HCT116 (cell line): ENCODE measurements at regions not wholly inside any gene's neighbourhood (a gene's known extent, or its start where the extent isn't known, plus 50 kb on each side); places are given as distances from the start of the nearest gene placed in this dataset.

Source experiments
- ATAC-seq: fragments of 200-7000 bp; cut with Tn5 transposase; 2 replicates; pipeline ENCODE4 v1.9.1; 2020; ENCODE audit warnings: mild to moderate bottlenecking, moderate library complexity
- BruUV-seq: library from RNA; stranded (reverse); fragments of 400-500 nt; replicated peaks from 2 replicates; lab custom pipeline; 2021; lab: Mats Ljungman, UMichigan
- CTCF ChIA-PET: fragments of 300-600 bp; sonication (Branson Sonifier 250); formaldehyde crosslinking; loops from one replicate; lab custom pipeline; 2021; ENCODE audit warnings: antibody characterized with exemption; lab: Charles Lee
- POLR2A ChIA-PET: fragments of 300-600, 350-600 bp; sonication (Branson Sonifier 250); formaldehyde crosslinking; loops from one replicate; lab custom pipeline; 2021; ENCODE audit warnings: antibody characterized with exemption; lab: Charles Lee
- RAD21 ChIA-PET, 2 experiments: fragments of 300-600 bp; sonication (Branson Sonifier 250); formaldehyde crosslinking; loops; one replicate each; lab custom pipeline; 2023; ENCODE audit warnings: low total read pairs in 2 of 2; ENCODE audit not compliant: uncharacterized antibody in 2 of 2, unreplicated experiment in 2 of 2, low non-redundant PET in 1 of 2; lab: Charles Lee
- DNase-seq: peaks from one replicate; pipeline ENCODE4 v3.0.0-alpha.2; 2010; ENCODE audit warnings: low read depth, low spot score
- H2AFZ ChIP-seq: fragments of 200-600 bp; shearing (Covaris generic), sonication (generic); 2 replicates; pipeline ENCODE4 v1.6.1; 2017; ENCODE audit warnings: low read depth, mixed run types, mixed read lengths, antibody characterized with exemption, low read length; ENCODE audit not compliant: poor library complexity, severe bottlenecking
- H3K27ac ChIP-seq: 2 replicates; pipeline ENCODE4 v1.5.1; 2012; ENCODE audit warnings: low read depth, low read length
- H3K27me3 ChIP-seq: fragments of 200-600 bp; sonication (generic); 2 replicates; pipeline ENCODE4 v1.6.1; 2016; ENCODE audit warnings: mixed run types, low read length, mixed read lengths; ENCODE audit not compliant: insufficient read depth
- H3K36me3 ChIP-seq, 2 experiments: fragments of 200-500 bp in 1 of 2; fragments of 200-600 bp in 1 of 2; sonication (Bioruptor generic) in 1 of 2; sonication (generic) in 1 of 2; 2 replicates each; pipeline versions ENCODE4 v1.5.1 to v1.6.1; 2014 to 2016; ENCODE audit warnings: low read length in 2 of 2, inconsistent platforms in 1 of 2, mixed read lengths in 1 of 2, mixed run types in 1 of 2; ENCODE audit not compliant: insufficient read depth in 2 of 2, control insufficient read depth in 1 of 2
- H3K4me1 ChIP-seq, 2 experiments: fragments of 200-600 bp in 1 of 2; sonication (generic) in 1 of 2; 2 replicates each; pipeline versions ENCODE4 v1.5.1 to v1.6.1; 2012 to 2017; ENCODE audit warnings: low read length in 2 of 2, inconsistent platforms in 1 of 2, mild to moderate bottlenecking in 1 of 2, mixed read lengths in 1 of 2, mixed run types in 1 of 2, moderate library complexity in 1 of 2; ENCODE audit not compliant: insufficient read depth in 2 of 2, control insufficient read depth in 1 of 2
- H3K4me2 ChIP-seq: fragments of 200-600 bp; sonication (generic); 2 replicates; pipeline ENCODE4 v1.6.1; 2017; ENCODE audit warnings: mixed run types, low read length, mixed read lengths
- H3K4me3 ChIP-seq, 2 experiments: fragments of 200-600 bp in 1 of 2; sonication (generic) in 1 of 2; replicated peaks in 1 of 2; 2 replicates each; pipeline ENCODE4 v1.5.1; 2011 to 2016; ENCODE audit warnings: low read length in 2 of 2, control low read depth in 1 of 2, low read depth in 1 of 2, mild to moderate bottlenecking in 1 of 2, mixed read lengths in 1 of 2, mixed run types in 1 of 2
- H3K79me2 ChIP-seq: fragments of 200-600 bp; sonication (generic); 2 replicates; pipeline ENCODE4 v1.6.1; 2017; ENCODE audit warnings: mild to moderate bottlenecking, mixed run types, low read length, moderate library complexity, mixed read lengths; ENCODE audit not compliant: insufficient read depth
- H3K9ac ChIP-seq: fragments of 200-600 bp; sonication (generic); 2 replicates; pipeline ENCODE4 v1.6.1; 2016; ENCODE audit warnings: low read length, mixed read lengths
- H3K9me2 ChIP-seq: fragments of 200-600 bp; sonication (generic), shearing (Covaris generic); 2 replicates; pipeline ENCODE4 v1.6.1; 2017; ENCODE audit warnings: mixed run types, mild to moderate bottlenecking, moderate library complexity; ENCODE audit not compliant: insufficient read depth
- H3K9me3 ChIP-seq, 2 experiments: fragments of 200-500 bp in 1 of 2; fragments of 200-600 bp in 1 of 2; sonication (Bioruptor generic) in 1 of 2; sonication (generic) in 1 of 2; 2 replicates each; pipeline ENCODE4 v1.6.1; 2014 to 2017; ENCODE audit warnings: low read length in 2 of 2, mixed read lengths in 2 of 2, inconsistent platforms in 1 of 2, low read depth in 1 of 2, mild to moderate bottlenecking in 1 of 2, mixed run types in 1 of 2, moderate library complexity in 1 of 2; ENCODE audit not compliant: control insufficient read depth in 1 of 2, insufficient read depth in 1 of 2
- H4K20me1 ChIP-seq: fragments of 200-600 bp; sonication (generic), shearing (Covaris generic); 2 replicates; pipeline ENCODE4 v1.6.1; 2017; ENCODE audit warnings: mixed run types, mild to moderate bottlenecking, moderate library complexity; ENCODE audit not compliant: insufficient read depth
- CBX3 ChIP-seq: IDR thresholded peaks from 2 replicates; pipeline ENCODE4 v1.6.1; 2012; ENCODE audit warnings: low read depth
- CEBPB ChIP-seq: IDR thresholded peaks from 2 replicates; pipeline ENCODE4 v1.6.1; 2012; ENCODE audit warnings: low read depth
- EGR1 ChIP-seq: IDR thresholded peaks from 2 replicates; pipeline ENCODE4 v1.6.1; 2012; ENCODE audit warnings: low read depth
- ELF1 ChIP-seq: IDR thresholded peaks from 2 replicates; pipeline ENCODE4 v1.6.1; 2012; ENCODE audit warnings: low read depth, borderline replicate concordance
- EZH2 ChIP-seq: fragments of 200-600 bp; sonication (generic); IDR thresholded peaks from 2 replicates; pipeline ENCODE4 v1.6.1; 2017; ENCODE audit warnings: antibody characterized with exemption, mixed run types
- EZH2phosphoT487 ChIP-seq: fragments of 200-600 bp; IDR thresholded peaks from 2 replicates; pipeline ENCODE4 v1.6.1; 2018; ENCODE audit warnings: antibody characterized with exemption, borderline replicate concordance
- FOSL1 ChIP-seq: IDR thresholded peaks from 2 replicates; pipeline ENCODE4 v1.6.1; 2012; ENCODE audit warnings: low read depth
- JUND ChIP-seq: IDR thresholded peaks from 2 replicates; pipeline ENCODE4 v1.6.1; 2012
- POLR2A ChIP-seq: IDR thresholded peaks from 2 replicates; pipeline ENCODE4 v1.7.0; 2011; ENCODE audit warnings: borderline replicate concordance; ENCODE audit not compliant: insufficient read depth, insufficient read length; ENCODE audit errors: extremely low read depth
- POLR2AphosphoS5 ChIP-seq: IDR thresholded peaks from 2 replicates; pipeline ENCODE4 v1.6.1; 2011; ENCODE audit warnings: mild to moderate bottlenecking, low read depth, low read length, moderate library complexity
- SIN3A ChIP-seq: IDR thresholded peaks from 2 replicates; pipeline ENCODE4 v1.6.1; 2012; ENCODE audit warnings: low read depth
- TCF7L2 ChIP-seq: IDR thresholded peaks from 2 replicates; pipeline ENCODE4 v1.7.0; 2011; ENCODE audit warnings: borderline replicate concordance, inconsistent platforms; ENCODE audit not compliant: insufficient read depth, insufficient read length; ENCODE audit errors: extremely low read depth
- ZFX ChIP-seq: fragments of 450-650 bp; IDR thresholded peaks from 2 replicates; pipeline ENCODE4 v1.6.1; 2017
- ZNF274 ChIP-seq: fragments of 200-500 bp; sonication (Bioruptor generic); IDR thresholded peaks from 2 replicates; pipeline ENCODE4 v1.6.1; 2014; ENCODE audit warnings: mild to moderate bottlenecking, low read depth, low read length, inconsistent platforms
- intact Hi-C: fragments of 100-400 bp; cut with micrococcal nuclease; formaldehyde crosslinking; loops from 2 replicates; pipeline ENCODE4 v1.10.0; 2022
- TF ChIP-seq, protein P1 (sequence below): IDR thresholded peaks from 2 replicates; pipeline ENCODE4 v1.6.1; 2012
- TF ChIP-seq, protein P2 (sequence below): IDR thresholded peaks from 2 replicates; pipeline ENCODE4 v1.6.1; 2012
- TF ChIP-seq, protein P3 (sequence below): IDR thresholded peaks from 2 replicates; pipeline ENCODE4 v1.6.1; 2012; ENCODE audit warnings: low read depth

DNA sequence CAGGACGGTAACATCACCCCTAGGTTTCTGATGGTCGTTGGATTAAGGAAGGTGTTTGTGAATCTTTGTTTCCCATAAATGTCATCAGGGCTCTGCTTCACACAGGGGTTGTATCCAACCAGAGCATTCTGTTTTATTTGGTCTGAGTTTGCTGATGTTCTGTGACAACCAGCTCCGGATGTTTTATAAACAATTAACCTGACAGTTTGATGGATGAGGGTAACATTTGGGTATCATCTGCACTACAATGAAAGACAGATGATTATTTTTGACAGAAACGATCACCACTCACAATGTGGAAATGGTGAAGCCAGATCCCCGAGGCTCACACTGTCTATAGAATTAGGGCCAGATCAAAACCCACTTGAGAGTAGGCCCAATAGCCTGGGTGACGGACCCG is 107.1 kb downstream of the CDC42EP3 start:
- Histone ChIP-seq H3K4me3 (no peak overlapping the region), H3K4me2 (no peak overlapping the region), H3K27me3 (no peaks in the 10 kb centered on the region), H3K9me3 (no peaks in the 10 kb centered on the region; a peak in 1 of 4 replicates), H3K9me2 (no peaks in the 10 kb centered on the region), H3K4me1 (peaks cover 21 to 41% of the 10 kb centered on the region in 2 experiments), H3K27ac (no peak overlapping the region), H4K20me1 (no peaks in the 10 kb centered on the region), H3K9ac (no peak overlapping the region), H2AFZ (no peak overlapping the region), H3K79me2 (no peaks in the 10 kb centered on the region), H3K36me3 (no peaks in the 10 kb centered on the region)
- ATAC-seq (no peak), DNase-seq (no peak)
- POLR2A ChIA-PET = interaction anchor here (1.0 kb wide), 1 partner anchor 25 kb away, joined by 3 read pairs; no protein-coding TSS in a partner anchor
- BruUV-seq = no TSS peak
- RAD21 ChIA-PET = no interaction called here
- TF ChIP-seq EZH2 (no peak), CEBPB (no peak), SIN3A (no peak), JUND (no peak), CBX3 (no peak), EZH2phosphoT487 (no peak), POLR2AphosphoS5 (no peak), FOSL1 (no peak), EGR1 (no peak), ZFX (no peak), POLR2A (no peak), ZNF274 (no peak), TCF7L2 (no peak), ELF1 (no peak)
- TF ChIP-seq, protein P1, sequence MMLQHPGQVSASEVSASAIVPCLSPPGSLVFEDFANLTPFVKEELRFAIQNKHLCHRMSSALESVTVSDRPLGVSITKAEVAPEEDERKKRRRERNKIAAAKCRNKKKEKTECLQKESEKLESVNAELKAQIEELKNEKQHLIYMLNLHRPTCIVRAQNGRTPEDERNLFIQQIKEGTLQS = no peak
- TF ChIP-seq, protein P2, sequence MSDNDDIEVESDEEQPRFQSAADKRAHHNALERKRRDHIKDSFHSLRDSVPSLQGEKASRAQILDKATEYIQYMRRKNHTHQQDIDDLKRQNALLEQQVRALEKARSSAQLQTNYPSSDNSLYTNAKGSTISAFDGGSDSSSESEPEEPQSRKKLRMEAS = no peak
- TF ChIP-seq, protein P3, sequence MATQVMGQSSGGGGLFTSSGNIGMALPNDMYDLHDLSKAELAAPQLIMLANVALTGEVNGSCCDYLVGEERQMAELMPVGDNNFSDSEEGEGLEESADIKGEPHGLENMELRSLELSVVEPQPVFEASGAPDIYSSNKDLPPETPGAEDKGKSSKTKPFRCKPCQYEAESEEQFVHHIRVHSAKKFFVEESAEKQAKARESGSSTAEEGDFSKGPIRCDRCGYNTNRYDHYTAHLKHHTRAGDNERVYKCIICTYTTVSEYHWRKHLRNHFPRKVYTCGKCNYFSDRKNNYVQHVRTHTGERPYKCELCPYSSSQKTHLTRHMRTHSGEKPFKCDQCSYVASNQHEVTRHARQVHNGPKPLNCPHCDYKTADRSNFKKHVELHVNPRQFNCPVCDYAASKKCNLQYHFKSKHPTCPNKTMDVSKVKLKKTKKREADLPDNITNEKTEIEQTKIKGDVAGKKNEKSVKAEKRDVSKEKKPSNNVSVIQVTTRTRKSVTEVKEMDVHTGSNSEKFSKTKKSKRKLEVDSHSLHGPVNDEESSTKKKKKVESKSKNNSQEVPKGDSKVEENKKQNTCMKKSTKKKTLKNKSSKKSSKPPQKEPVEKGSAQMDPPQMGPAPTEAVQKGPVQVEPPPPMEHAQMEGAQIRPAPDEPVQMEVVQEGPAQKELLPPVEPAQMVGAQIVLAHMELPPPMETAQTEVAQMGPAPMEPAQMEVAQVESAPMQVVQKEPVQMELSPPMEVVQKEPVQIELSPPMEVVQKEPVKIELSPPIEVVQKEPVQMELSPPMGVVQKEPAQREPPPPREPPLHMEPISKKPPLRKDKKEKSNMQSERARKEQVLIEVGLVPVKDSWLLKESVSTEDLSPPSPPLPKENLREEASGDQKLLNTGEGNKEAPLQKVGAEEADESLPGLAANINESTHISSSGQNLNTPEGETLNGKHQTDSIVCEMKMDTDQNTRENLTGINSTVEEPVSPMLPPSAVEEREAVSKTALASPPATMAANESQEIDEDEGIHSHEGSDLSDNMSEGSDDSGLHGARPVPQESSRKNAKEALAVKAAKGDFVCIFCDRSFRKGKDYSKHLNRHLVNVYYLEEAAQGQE = no peak
- intact Hi-C loops = no loop called here
- CTCF ChIA-PET = no interaction called here
